HEK293 (cell line): ENCODE measurements at regions not wholly inside any gene's neighbourhood (a gene's known extent, or its start where the extent isn't known, plus 50 kb on each side); places are given as distances from the start of the nearest gene placed in this dataset.

Source experiments
- BCL11A ChIP-seq: fragments of 450-650 bp; formaldehyde crosslinking; IDR thresholded peaks from 2 replicates; pipeline ENCODE4 v1.5.1; 2016; ENCODE audit warnings: low read depth, missing biosample characterization, missing genetic modification characterization
- GFI1B ChIP-seq: fragments of 450-650 bp; formaldehyde crosslinking; IDR thresholded peaks from 2 replicates; pipeline ENCODE4 v1.5.1; 2016; ENCODE audit warnings: missing biosample characterization, missing genetic modification characterization
- GLI2 ChIP-seq: fragments of 450-650 bp; formaldehyde crosslinking; IDR thresholded peaks from 2 replicates; pipeline ENCODE4; 2017; ENCODE audit warnings: missing biosample characterization, missing genetic modification characterization, low read depth, borderline replicate concordance
- GLIS1 ChIP-seq: fragments of 450-650 bp; formaldehyde crosslinking; IDR thresholded peaks from 2 replicates; pipeline ENCODE4 v1.5.1; 2016; ENCODE audit warnings: missing biosample characterization, missing genetic modification characterization
- KLF1 ChIP-seq: fragments of 450-650 bp; formaldehyde crosslinking; IDR thresholded peaks from 2 replicates; pipeline ENCODE4 v1.5.1; 2016; ENCODE audit warnings: missing biosample characterization, missing genetic modification characterization
- KLF16 ChIP-seq: fragments of 450-650 bp; formaldehyde crosslinking; IDR thresholded peaks from 2 replicates; pipeline ENCODE4 v1.5.1; 2017; ENCODE audit warnings: missing biosample characterization, missing genetic modification characterization
- KLF17 ChIP-seq: fragments of 450-650 bp; formaldehyde crosslinking; IDR thresholded peaks from 2 replicates; pipeline ENCODE4 v1.5.1; 2016; ENCODE audit warnings: missing biosample characterization, missing genetic modification characterization
- KLF7 ChIP-seq: fragments of 450-650 bp; formaldehyde crosslinking; IDR thresholded peaks from 2 replicates; pipeline ENCODE4 v1.5.1; 2016; ENCODE audit warnings: missing biosample characterization, missing genetic modification characterization, borderline replicate concordance
- KLF8 ChIP-seq: fragments of 450-650 bp; formaldehyde crosslinking; IDR thresholded peaks from 2 replicates; pipeline ENCODE4 v1.5.1; 2016; ENCODE audit warnings: missing biosample characterization, missing genetic modification characterization
- OVOL3 ChIP-seq: fragments of 450-650 bp; formaldehyde crosslinking; IDR thresholded peaks from 2 replicates; pipeline ENCODE4 v1.5.1; 2016; ENCODE audit warnings: missing biosample characterization, missing genetic modification characterization
- SP2 ChIP-seq: fragments of 450-650 bp; formaldehyde crosslinking; IDR thresholded peaks from 2 replicates; pipeline ENCODE4 v1.5.1; 2016; ENCODE audit warnings: missing biosample characterization, missing genetic modification characterization
- SP7 ChIP-seq: fragments of 450-650 bp; formaldehyde crosslinking; IDR thresholded peaks from 2 replicates; pipeline ENCODE4 v1.5.1; 2016; ENCODE audit warnings: missing biosample characterization, missing genetic modification characterization
- TCF7L2 ChIP-seq: IDR thresholded peaks from 2 replicates; pipeline ENCODE4 v1.6.1; 2011; ENCODE audit warnings: low read depth, mild to moderate bottlenecking, inconsistent platforms, low read length, moderate library complexity, borderline replicate concordance
- WT1 ChIP-seq: fragments of 450-650 bp; formaldehyde crosslinking; IDR thresholded peaks from 2 replicates; pipeline ENCODE4 v1.5.1; 2016; ENCODE audit warnings: missing biosample characterization, missing genetic modification characterization
- YY2 ChIP-seq: fragments of 450-650 bp; formaldehyde crosslinking; IDR thresholded peaks from 2 replicates; pipeline ENCODE4 v1.5.1; 2016; ENCODE audit warnings: missing biosample characterization, missing genetic modification characterization
- ZBTB21 ChIP-seq: fragments of 450-650 bp; formaldehyde crosslinking; IDR thresholded peaks from 2 replicates; pipeline ENCODE4 v1.5.1; 2017; ENCODE audit warnings: missing biosample characterization, missing genetic modification characterization
- ZBTB44 ChIP-seq: fragments of 450-650 bp; IDR thresholded peaks from 2 replicates; pipeline ENCODE4 v1.5.1; 2018; ENCODE audit warnings: missing biosample characterization, mild to moderate bottlenecking, missing genetic modification characterization
- ZEB2 ChIP-seq: fragments of 450-650 bp; formaldehyde crosslinking; IDR thresholded peaks from 2 replicates; pipeline ENCODE4 v1.5.1; 2016; ENCODE audit warnings: missing biosample characterization, missing genetic modification characterization
- ZNF146 ChIP-seq: fragments of 450-650 bp; formaldehyde crosslinking; IDR thresholded peaks from 2 replicates; pipeline ENCODE4 v1.5.1; 2016; ENCODE audit warnings: missing biosample characterization, missing genetic modification characterization
- ZNF157 ChIP-seq: fragments of 450-650 bp; formaldehyde crosslinking; IDR thresholded peaks from 2 replicates; pipeline ENCODE4 v1.5.1; 2016; ENCODE audit warnings: missing biosample characterization, missing genetic modification characterization
- ZNF211 ChIP-seq: fragments of 450-650 bp; formaldehyde crosslinking; IDR thresholded peaks from 2 replicates; pipeline ENCODE4 v1.5.1; 2016; ENCODE audit warnings: low read depth, missing biosample characterization, missing genetic modification characterization
- ZNF24 ChIP-seq: fragments of 450-650 bp; formaldehyde crosslinking; IDR thresholded peaks from 2 replicates; pipeline ENCODE4 v1.5.1; 2016; ENCODE audit warnings: missing biosample characterization, missing genetic modification characterization
- ZNF280D ChIP-seq: fragments of 450-650 bp; formaldehyde crosslinking; IDR thresholded peaks from 2 replicates; pipeline ENCODE4 v1.5.1; 2016; ENCODE audit warnings: missing biosample characterization, missing genetic modification characterization
- ZNF558 ChIP-seq: fragments of 450-650 bp; formaldehyde crosslinking; IDR thresholded peaks from 2 replicates; pipeline ENCODE4 v1.5.1; 2016; ENCODE audit warnings: missing biosample characterization, missing genetic modification characterization
- ZNF596 ChIP-seq: fragments of 450-650 bp; IDR thresholded peaks from 2 replicates; pipeline ENCODE4 v1.5.0; 2018; ENCODE audit warnings: missing biosample characterization, mild to moderate bottlenecking, missing genetic modification characterization, moderate library complexity
- ZXDB ChIP-seq: fragments of 450-650 bp; formaldehyde crosslinking; IDR thresholded peaks from 2 replicates; pipeline ENCODE4 v1.5.1; 2016; ENCODE audit warnings: missing biosample characterization, missing genetic modification characterization
- TF ChIP-seq, protein P1 (sequence below): fragments of 450-650 bp; formaldehyde crosslinking; IDR thresholded peaks from 2 replicates; pipeline ENCODE4 v1.5.1; 2016; ENCODE audit warnings: missing biosample characterization, missing genetic modification characterization
- TF ChIP-seq, protein P2 (sequence below): fragments of 450-650 bp; formaldehyde crosslinking; IDR thresholded peaks from 2 replicates; pipeline ENCODE4 v1.5.1; 2017; ENCODE audit warnings: missing biosample characterization, missing genetic modification characterization
- TF ChIP-seq, protein P3 (sequence below): fragments of 450-650 bp; formaldehyde crosslinking; IDR thresholded peaks from 2 replicates; pipeline ENCODE4 v1.5.1; 2017; ENCODE audit warnings: missing biosample characterization, mild to moderate bottlenecking, missing genetic modification characterization, moderate library complexity

DNA sequence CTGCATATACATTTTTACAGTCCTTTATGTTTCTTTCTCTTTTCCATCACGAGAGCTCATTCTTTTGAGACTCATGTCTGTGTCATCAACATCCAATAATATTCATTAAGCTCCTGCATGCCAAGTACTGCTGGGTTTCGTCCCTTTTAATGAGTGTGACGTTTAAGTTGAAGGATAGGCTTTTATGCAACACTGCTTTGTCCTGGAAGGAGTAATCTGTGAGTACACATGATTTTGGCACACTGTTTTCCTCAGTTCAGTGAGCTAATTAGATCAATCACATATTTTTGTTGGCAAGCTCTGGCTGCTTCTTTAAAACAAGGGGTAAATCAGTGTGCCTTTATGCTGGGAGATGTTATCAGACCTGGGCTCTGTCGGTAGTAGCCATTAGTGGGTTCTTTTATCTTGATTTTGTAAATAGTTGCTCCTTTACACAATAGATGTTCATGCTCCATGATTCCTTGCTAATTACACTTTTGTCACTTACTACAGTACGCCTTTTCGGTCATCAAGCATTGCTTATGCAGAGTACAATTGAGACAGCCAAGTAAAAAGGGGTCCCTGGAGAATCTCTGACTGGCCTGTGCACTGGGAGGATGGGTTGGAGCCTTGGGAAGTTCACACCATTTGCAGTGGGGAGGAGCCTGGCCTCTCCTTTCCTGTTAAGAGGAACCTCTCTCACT, 132.6 kb downstream of the FHIP1A start (continued):
- no peak for TF ChIP-seq ZNF596 (tag by site-specific recombination)
- peak; percentile 61 for TF ChIP-seq KLF17 (tag by site-specific recombination)
- peak; percentile 42; the same call in 1 of the 2 replicates for TF ChIP-seq ZNF146 (tag by site-specific recombination)
- peak; percentile 96 for TF ChIP-seq WT1 (tag by site-specific recombination)
- TF ChIP-seq SP7 (tag by site-specific recombination): peak; percentile 96
- TF ChIP-seq GLIS1 (tag by site-specific recombination): peak; percentile 15; the same call in 1 of the 2 replicates
- peak; percentile 88 for TF ChIP-seq ZNF24 (tag by site-specific recombination)
- no peak for TF ChIP-seq KLF16 (tag by site-specific recombination)
- TF ChIP-seq ZBTB21 (tag by site-specific recombination): peak; percentile 80
- peak; percentile 50; the same call in 1 of the 2 replicates for TF ChIP-seq GLI2 (tag by site-specific recombination)
- TF ChIP-seq ZNF157 (tag by site-specific recombination): peak; percentile 70
- TF ChIP-seq ZNF211 (tag by site-specific recombination): no peak
- TF ChIP-seq ZNF280D (tag by site-specific recombination): no peak
- no peak for TF ChIP-seq YY2 (tag by site-specific recombination)
- TF ChIP-seq ZXDB (tag by site-specific recombination): peak; percentile 82
- peak; percentile 53; the same call in 1 of the 2 replicates for TF ChIP-seq ZBTB44
- TF ChIP-seq GFI1B (tag by site-specific recombination): peak; percentile 99
- peak; percentile 63 for TF ChIP-seq TCF7L2
- TF ChIP-seq KLF1 (tag by site-specific recombination): no peak
- TF ChIP-seq, protein P1, sequence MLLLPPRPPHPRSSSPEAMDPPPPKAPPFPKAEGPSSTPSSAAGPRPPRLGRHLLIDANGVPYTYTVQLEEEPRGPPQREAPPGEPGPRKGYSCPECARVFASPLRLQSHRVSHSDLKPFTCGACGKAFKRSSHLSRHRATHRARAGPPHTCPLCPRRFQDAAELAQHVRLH (tag by site-specific recombination): peak; percentile 45; the same call in 1 of the 2 replicates
- peak; percentile 72 for TF ChIP-seq KLF8
- peak; percentile 73 for TF ChIP-seq ZEB2 (tag by site-specific recombination)
- peak; percentile 54; the same call in 1 of the 2 replicates for TF ChIP-seq BCL11A (tag by site-specific recombination)
- no peak for TF ChIP-seq OVOL3 (tag by site-specific recombination)
- TF ChIP-seq, protein P2, sequence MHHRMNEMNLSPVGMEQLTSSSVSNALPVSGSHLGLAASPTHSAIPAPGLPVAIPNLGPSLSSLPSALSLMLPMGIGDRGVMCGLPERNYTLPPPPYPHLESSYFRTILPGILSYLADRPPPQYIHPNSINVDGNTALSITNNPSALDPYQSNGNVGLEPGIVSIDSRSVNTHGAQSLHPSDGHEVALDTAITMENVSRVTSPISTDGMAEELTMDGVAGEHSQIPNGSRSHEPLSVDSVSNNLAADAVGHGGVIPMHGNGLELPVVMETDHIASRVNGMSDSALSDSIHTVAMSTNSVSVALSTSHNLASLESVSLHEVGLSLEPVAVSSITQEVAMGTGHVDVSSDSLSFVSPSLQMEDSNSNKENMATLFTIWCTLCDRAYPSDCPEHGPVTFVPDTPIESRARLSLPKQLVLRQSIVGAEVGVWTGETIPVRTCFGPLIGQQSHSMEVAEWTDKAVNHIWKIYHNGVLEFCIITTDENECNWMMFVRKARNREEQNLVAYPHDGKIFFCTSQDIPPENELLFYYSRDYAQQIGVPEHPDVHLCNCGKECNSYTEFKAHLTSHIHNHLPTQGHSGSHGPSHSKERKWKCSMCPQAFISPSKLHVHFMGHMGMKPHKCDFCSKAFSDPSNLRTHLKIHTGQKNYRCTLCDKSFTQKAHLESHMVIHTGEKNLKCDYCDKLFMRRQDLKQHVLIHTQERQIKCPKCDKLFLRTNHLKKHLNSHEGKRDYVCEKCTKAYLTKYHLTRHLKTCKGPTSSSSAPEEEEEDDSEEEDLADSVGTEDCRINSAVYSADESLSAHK (tag by site-specific recombination): peak; percentile 75; the same call in 1 of the 2 replicates
- TF ChIP-seq, protein P3, sequence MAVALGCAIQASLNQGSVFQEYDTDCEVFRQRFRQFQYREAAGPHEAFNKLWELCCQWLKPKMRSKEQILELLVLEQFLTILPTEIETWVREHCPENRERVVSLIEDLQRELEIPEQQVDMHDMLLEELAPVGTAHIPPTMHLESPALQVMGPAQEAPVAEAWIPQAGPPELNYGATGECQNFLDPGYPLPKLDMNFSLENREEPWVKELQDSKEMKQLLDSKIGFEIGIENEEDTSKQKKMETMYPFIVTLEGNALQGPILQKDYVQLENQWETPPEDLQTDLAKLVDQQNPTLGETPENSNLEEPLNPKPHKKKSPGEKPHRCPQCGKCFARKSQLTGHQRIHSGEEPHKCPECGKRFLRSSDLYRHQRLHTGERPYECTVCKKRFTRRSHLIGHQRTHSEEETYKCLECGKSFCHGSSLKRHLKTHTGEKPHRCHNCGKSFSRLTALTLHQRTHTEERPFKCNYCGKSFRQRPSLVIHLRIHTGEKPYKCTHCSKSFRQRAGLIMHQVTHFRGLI (tag by site-specific recombination): peak; percentile 25; the same call in 1 of the 2 replicates
- TF ChIP-seq ZNF558: 0 out of 2 replicates have a peak, but pooled peaks have one; percentile 20
- TF ChIP-seq SP2 (tag by site-specific recombination): 0 out of 2 replicates have a peak, but pooled peaks have one; percentile 18
- no peak for TF ChIP-seq KLF7 (tag by site-specific recombination)
